ENCODE measurements at regions not wholly inside any gene's neighbourhood (a gene's known extent, or its start where the extent isn't known, plus 50 kb on each side); places are given as distances from the start of the nearest gene placed in this dataset.

DNA sequence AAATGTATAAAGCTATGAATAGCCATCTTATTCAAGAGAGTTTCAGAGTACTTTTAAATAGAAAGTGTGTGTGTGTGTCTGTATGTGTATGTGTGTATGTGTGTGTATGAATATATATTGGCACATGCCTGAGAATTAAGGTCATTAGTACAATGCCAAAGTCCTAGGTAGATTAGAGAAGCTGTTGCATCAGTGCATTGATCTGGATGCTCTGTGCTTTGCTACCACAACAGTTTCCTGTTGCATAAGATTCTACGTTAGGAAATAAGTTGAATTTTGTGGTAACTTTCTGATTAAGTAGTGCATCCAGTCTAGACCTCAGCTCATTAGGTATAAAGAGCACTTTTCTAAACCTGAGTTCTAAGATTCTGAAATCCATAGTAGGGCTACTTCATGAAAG lies 1102.8 kb upstream of the KLHL29 start:
- FAIRE-seq: no peak

DNA sequence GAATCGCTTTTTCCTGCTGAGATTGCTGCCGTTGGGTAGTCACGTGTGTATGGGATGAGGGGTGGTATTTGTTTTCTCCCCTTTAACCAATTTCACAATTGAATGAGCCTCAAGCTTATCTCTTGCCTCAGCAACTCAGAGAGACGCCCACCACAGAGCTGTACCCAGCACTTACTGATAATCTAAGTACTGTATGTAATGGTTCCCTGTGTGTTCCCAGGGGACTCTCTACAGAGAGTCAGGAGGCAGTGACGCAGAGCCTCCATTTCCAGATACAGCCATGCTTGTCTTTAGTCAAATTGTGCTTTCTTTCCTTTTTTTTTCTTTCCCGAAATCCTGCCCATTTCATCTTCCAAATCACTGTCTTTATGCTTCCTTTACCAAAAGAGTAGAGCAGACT lies 1102.1 kb upstream of the KLHL29 start:
- FAIRE-seq: no peak

DNA sequence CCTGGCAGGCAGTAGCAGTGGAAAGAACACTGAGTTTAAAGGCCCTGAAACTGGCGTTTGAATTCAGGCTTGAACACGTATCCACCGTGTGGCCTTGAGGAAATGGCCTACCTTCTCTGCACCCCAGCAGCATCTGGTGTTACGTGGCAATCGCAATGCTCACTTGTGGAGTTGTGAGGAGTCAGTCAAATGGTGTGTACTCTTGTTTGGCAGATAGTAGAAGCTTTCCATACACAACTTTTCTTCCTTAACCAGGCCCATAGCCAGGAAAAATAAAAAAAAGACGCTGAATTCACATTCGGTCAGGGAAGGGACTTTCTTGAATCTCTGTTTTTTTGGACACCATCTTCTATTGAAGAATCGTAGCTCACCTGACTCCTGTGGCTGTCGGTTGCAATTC lies 1101.5 kb upstream of the KLHL29 start:
- FAIRE-seq: no peak

GRCh38 chr2:22290302-22290701 lies 1094.7 kb upstream of the KLHL29 start:
- FAIRE-seq: no peak

GRCh38 chr2:22290909-22291473 lies 1094.0 kb upstream of the KLHL29 start:
- no peak for FAIRE-seq

- no peak for FAIRE-seq
Measured at GRCh38 chr2:22301228-22301627, 1083.8 kb upstream of the KLHL29 start.

- FAIRE-seq: no peak
Measured at GRCh38 chr2:22326250-22326649, 1058.7 kb upstream of the KLHL29 start.

- no peak for FAIRE-seq
Measured at GRCh38 chr2:22329211-22330154, 1055.5 kb upstream of the KLHL29 start.

GRCh38 chr2:22336414-22336813 lies 1048.6 kb upstream of the KLHL29 start:
- no peak for FAIRE-seq

- FAIRE-seq: no peak
Measured at GRCh38 chr2:22340716-22341115, 1044.3 kb upstream of the KLHL29 start.

GRCh38 chr2:22347306-22347705 lies 1037.7 kb upstream of the KLHL29 start:
- FAIRE-seq: no peak

DNA sequence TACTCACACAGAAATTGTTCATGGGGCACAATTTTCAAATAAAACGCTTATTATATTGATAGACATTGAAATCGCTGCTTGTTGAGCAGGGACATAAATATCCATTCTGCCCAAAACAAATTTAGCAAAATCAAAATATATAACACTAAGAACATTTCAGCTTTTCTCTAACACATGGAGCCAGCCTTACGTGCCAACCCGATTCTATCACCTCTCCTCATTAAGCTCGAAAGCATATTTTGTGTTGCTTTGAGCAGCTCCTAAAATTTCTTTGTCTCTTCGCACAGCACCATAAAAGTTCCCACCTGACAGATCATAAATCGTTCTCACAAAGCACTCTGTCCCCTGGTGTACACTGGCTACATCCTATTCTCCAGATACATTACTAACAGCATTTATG lies 1034.4 kb upstream of the KLHL29 start:
- no peak for FAIRE-seq

GRCh38 chr2:22355816-22356433 lies 1029.1 kb upstream of the KLHL29 start:
- FAIRE-seq: no peak

GRCh38 chr2:22359071-22359672 lies 1025.8 kb upstream of the KLHL29 start:
- no peak for FAIRE-seq

- FAIRE-seq: no peak
Measured at GRCh38 chr2:22360735-22361374, 1024.1 kb upstream of the KLHL29 start.

DNA sequence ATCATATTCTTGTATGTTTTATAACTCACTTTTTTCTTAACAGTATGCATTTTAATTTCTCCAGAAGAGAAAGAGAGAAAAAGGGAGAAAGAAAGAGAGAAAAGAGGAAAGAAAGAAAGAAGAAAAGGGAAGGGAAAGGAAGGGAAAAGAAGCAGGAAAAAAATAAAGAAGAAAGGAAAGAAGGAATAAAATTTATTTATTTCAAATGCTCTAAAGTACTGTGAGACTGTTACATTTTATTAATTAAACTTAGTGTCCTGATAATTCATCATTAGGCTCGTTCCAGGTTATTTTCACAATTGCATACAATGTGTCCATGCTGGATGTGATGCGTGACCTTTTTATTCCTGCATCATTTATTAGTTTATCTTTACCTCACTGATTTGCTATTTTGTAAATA lies 1023.4 kb upstream of the KLHL29 start:
- no peak for FAIRE-seq

- no peak for FAIRE-seq
Measured at GRCh38 chr2:22375096-22375495, 1009.9 kb upstream of the KLHL29 start.

GRCh38 chr2:22377268-22377667 lies 1007.7 kb upstream of the KLHL29 start:
- FAIRE-seq: no peak

GRCh38 chr2:22382479-22383169 lies 1002.4 kb upstream of the KLHL29 start:
- no peak for FAIRE-seq

DNA sequence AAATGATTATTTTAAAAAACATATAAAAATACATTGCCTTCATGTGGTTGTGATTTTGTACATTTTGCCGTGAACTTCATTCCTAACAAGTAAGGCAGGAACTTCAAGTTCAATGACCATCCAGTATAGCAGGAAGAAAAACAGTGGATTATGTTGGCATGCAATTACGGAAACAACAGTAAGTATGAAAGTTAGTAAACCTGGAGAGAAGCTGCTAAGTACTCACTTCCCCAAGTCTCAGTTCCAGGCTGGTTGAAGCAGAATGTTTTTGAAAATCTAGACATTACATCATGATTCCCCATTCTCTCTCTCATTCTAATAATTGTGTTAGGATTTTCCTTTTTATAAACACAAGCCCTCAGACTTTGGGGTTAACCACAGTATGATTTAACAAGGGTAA lies 987.1 kb upstream of the KLHL29 start:
- FAIRE-seq: no peak

DNA sequence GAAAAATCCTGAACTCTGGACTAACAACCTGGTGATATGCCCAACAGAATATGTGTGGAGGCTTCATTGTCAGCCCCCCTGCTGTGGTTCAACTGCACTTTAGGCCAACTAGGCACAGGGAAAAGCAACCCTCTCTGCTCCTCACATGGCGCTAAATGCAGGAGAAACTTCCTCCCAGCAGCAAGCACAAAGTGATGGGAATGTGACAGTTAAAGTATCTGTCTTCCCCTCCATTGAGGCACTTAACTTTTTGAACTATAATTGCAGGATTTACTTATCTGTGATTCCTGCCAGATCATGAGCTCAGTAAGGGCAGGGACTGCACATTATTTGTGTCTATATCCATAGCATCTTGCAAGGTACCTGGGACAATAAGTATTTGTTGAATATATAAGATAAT lies 981.2 kb upstream of the KLHL29 start:
- no peak for FAIRE-seq

- no peak for FAIRE-seq
Measured at GRCh38 chr2:22406625-22407024, 978.4 kb upstream of the KLHL29 start.
